Ecto neural progenitor cell (in vitro differentiated cells): ENCODE measurements at regions not wholly inside any gene's neighbourhood (a gene's known extent, or its start where the extent isn't known, plus 50 kb on each side); places are given as distances from the start of the nearest gene placed in this dataset.

Experiments
- DNase-seq: peaks from one replicate; pipeline ENCODE4 v3.0.0-alpha.2; 2018; ENCODE audit warnings: low spot score

- no peak for DNase-seq
Observed at GRCh38 chr11:106409222-106409621, 331.8 kb downstream of the AASDHPPT start.

- no peak for DNase-seq
Observed at GRCh38 chr11:106409671-106410070, 332.2 kb downstream of the AASDHPPT start.

DNA sequence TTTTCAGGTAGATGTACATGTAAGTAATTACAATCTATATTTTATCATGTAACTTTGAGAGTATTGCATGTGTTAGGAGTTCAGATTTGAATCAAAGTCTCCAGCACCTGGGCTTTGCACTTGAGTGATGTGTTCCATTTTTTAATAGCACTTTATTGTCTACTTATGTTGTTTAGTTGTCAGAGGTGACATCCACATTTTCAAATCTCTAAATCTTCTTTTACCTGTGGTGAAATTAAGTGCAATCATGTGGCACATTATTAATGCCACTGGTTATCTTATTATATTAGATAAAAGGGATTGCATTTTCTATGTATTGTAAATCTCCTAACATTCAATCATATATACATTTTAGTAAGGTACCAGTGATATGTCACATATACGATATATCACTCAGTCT is 333.4 kb downstream of the AASDHPPT start:
- DNase-seq: no peak

DNA sequence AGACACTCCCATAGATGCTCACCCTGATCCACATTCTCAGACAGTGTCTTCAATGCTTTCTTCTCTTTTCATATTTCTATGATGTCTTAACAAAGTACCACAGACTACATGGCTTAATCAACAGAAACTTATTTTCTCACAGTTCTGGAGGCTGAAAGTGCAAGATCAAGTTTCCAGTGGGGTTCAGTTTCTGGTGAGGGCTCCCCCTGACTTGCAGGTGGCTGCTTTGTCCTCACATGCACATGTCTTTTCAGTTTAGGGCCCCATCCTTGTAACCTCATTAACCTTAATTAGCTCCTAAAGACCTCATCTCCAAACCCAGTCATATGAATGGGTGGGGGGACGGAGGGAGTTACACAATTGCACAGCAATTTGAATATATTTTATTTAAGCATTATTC is 335.8 kb downstream of the AASDHPPT start:
- DNase-seq: no peak

DNA sequence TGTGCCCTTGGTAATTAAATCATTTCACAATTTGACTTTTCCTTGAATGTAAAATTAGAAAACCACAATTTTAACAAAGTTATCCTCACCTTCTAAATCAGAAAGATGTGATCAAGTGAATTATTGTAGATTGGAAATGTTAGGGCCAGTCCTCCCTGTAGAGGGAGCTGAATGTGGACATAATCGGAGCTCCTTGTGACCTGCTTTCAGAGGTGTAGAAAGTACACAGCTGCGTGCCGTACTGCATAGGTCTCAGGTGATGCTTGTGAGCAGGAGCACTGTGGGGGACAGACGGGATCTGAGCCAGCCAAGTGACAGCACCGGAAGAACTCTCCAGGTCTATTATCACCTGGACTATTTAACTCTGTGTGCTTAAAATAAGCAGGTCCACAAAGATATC is 338.0 kb downstream of the AASDHPPT start:
- no peak for DNase-seq

GRCh38 chr11:106418791-106419190 is 341.3 kb downstream of the AASDHPPT start:
- no peak for DNase-seq

GRCh38 chr11:106420048-106420665 is 342.7 kb downstream of the AASDHPPT start:
- DNase-seq: no peak

- DNase-seq: no peak
Observed at GRCh38 chr11:106420686-106421085, 343.2 kb downstream of the AASDHPPT start.

DNA sequence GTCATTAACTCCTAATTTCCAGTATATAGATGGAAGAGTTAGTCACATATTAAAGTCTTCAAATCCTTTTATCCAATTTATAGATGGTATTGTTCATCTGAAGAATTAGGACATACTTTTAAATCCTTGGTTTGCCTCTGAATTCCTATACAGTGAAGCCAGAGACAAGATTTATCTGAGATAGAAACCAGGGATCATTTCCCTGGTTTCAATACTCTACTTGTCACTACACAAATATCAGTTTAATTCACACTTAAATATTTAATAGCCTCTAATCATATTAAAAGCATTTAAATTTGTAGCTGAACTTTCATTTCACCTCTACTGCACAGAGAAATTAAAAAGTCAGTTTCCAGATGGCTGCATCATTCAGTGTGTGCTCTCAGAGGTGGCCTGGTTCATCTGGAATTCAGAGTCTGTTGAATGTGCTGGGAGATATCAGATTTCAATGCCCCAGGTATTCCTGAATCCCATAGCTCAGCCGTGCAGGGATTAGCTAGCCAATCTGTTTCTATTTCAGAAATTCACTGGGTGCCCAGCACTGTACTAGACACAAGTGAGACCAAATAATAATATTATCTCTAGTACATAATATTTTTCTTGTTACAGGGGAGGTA is 344.3 kb downstream of the AASDHPPT start:
- no peak for DNase-seq

DNA sequence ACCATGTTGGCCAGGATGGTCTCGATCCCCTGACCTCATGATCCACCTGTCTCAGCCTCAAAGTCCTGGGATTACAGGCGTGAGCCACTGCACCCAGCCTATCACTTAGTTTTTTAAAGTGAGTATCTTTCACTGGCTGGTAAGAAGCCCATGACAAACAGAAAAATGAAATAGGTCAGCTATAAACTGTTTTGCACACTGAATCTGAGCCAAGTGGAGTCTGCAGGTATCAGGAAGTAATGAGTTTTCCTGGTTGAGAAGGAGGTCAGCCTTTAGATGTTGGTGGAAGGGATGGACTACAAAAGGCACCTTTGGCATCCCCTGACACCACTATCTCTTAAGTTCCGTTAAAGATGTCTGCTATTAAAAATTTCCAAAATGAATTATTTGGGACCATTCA is 345.1 kb downstream of the AASDHPPT start:
- DNase-seq: no peak

GRCh38 chr11:106424111-106424510 is 346.6 kb downstream of the AASDHPPT start:
- DNase-seq: no peak

GRCh38 chr11:106425819-106426218 is 348.4 kb downstream of the AASDHPPT start:
- DNase-seq: no peak

GRCh38 chr11:106426696-106427095 is 349.2 kb downstream of the AASDHPPT start:
- DNase-seq: no peak

- no peak for DNase-seq
Observed at GRCh38 chr11:106427736-106428135, 350.3 kb downstream of the AASDHPPT start.

- DNase-seq: no peak
Observed at GRCh38 chr11:106442032-106442431, 364.6 kb downstream of the AASDHPPT start.

GRCh38 chr11:106446302-106446701 is 368.8 kb downstream of the AASDHPPT start:
- DNase-seq: no peak

DNA sequence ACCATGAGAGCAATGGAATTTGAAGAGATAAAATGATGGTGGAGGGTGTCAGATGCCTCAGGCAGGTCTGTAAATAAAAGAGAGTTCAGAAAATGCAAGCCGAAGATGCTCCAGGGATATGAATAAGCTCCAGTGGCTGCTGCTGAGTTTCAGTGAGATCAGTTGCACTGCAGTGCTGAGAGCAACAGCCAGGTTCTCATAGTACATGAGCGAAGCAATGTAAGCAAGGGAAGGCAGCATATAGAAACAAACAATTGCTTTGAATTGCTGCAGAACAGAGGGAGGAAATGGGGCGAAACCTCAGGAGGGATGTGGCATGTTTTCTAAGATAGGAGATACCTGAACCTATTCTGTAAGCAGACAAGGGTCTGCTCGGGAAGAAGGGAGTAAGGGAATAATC is 369.5 kb downstream of the AASDHPPT start:
- no peak for DNase-seq

GRCh38 chr11:106447631-106448191 is 370.2 kb downstream of the AASDHPPT start:
- no peak for DNase-seq

DNA sequence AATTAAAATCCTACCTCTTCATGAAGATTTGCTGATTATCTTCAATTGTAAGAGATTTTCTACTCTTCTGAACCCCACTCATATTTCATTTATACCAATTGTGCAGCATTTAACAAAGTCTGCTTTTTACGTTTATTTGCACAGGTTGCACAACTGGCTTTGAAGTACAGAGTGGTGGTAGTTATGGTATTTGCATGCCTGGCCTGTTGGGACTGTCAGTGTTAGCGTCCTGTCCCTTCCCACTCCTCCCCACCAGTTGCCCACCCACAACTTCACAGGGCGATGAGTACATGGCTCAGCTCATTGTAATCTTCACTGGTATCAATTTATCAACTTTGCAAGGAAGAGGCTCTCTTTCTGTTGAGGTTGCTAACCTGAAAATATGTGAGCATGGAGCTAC is 372.3 kb downstream of the AASDHPPT start:
- no peak for DNase-seq

DNA sequence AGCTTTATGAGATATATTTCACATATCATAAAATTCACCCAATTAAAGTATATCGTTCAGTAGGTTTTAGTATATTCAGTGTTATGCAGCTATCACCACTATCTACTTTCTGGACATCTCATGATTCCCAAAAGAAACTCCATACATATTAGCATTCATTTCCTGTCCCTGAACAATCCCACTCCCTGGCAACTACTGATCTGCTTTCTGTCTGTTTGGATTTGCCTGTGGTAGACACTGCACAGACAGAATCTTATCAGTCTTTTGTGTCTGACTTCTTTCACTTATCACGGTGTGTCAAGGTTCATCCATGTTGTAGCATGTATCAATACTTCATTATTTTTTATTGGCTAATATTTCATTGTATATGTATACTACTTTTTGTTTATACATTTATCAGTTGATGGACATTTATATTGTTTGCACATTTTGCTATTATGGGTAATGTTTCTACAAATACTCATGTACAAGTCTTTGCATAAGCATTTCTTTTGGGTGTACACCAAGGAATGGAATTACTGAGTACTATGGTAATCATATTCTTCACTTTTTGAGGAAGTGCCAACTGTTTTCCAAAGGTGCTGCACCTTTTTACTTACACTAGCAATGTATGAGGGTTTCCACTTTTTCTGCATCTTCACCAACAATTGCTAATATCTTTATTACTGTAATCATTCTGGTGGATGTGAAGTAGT is 373.9 kb downstream of the AASDHPPT start:
- DNase-seq: no peak

DNA sequence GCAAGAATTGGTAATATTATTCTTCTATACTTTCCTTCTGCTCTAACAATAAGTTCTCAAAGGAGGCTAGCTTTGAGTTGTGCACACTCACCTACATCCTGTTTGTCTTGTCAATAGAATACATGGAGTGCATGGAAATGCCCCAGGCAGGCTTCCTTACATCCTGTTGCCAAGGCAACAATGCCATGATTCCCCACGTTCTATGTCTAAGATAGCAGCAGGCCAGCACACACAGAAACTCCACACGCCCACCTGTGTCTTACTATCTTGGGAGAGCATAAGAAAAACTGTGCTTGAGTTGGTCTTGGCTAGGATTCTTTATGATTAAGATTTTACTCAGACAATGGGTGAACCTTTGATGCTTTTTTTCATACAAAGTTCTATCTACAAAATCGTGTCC is 379.2 kb downstream of the AASDHPPT start:
- DNase-seq: no peak

- DNase-seq: no peak
Observed at GRCh38 chr11:106457727-106458126, 380.3 kb downstream of the AASDHPPT start.

- DNase-seq: no peak
Observed at GRCh38 chr11:106459135-106459534, 381.7 kb downstream of the AASDHPPT start.
